ENCODE measurements at regions not wholly inside any gene's neighbourhood (a gene's known extent, or its start where the extent isn't known, plus 50 kb on each side); places are given as distances from the start of the nearest gene placed in this dataset.
A peak's percentile ranks its signal among the peaks of the same experiment; 100 is the strongest.

DNA sequence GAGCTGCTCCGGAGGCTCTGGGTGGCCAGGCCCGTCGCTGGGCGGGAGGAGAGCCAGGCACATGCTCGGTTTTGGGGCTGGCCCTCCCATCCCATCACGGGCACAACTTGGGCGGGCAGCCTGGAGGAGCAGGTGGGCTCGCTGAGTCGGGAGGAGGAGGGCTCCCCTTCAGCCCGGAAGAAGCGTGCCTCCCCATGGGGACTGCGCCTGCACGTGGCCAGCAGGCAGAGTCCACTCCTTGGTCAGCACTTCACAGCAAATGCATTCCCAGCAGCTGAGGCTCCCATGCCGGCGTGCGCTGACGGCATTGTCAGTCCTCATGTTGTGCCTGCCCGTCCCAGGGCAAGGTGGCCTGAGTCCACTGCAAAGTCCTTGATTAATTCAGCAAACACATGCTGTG lies 1281.7 kb downstream of the BRD1 start:
- H3K27ac ChIP-seq, result no peak overlapping the region
- TF ChIP-seq, protein P1, sequence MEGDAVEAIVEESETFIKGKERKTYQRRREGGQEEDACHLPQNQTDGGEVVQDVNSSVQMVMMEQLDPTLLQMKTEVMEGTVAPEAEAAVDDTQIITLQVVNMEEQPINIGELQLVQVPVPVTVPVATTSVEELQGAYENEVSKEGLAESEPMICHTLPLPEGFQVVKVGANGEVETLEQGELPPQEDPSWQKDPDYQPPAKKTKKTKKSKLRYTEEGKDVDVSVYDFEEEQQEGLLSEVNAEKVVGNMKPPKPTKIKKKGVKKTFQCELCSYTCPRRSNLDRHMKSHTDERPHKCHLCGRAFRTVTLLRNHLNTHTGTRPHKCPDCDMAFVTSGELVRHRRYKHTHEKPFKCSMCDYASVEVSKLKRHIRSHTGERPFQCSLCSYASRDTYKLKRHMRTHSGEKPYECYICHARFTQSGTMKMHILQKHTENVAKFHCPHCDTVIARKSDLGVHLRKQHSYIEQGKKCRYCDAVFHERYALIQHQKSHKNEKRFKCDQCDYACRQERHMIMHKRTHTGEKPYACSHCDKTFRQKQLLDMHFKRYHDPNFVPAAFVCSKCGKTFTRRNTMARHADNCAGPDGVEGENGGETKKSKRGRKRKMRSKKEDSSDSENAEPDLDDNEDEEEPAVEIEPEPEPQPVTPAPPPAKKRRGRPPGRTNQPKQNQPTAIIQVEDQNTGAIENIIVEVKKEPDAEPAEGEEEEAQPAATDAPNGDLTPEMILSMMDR (conservative IDR thresholded peaks at IDR 0.05), result no peak

DNA sequence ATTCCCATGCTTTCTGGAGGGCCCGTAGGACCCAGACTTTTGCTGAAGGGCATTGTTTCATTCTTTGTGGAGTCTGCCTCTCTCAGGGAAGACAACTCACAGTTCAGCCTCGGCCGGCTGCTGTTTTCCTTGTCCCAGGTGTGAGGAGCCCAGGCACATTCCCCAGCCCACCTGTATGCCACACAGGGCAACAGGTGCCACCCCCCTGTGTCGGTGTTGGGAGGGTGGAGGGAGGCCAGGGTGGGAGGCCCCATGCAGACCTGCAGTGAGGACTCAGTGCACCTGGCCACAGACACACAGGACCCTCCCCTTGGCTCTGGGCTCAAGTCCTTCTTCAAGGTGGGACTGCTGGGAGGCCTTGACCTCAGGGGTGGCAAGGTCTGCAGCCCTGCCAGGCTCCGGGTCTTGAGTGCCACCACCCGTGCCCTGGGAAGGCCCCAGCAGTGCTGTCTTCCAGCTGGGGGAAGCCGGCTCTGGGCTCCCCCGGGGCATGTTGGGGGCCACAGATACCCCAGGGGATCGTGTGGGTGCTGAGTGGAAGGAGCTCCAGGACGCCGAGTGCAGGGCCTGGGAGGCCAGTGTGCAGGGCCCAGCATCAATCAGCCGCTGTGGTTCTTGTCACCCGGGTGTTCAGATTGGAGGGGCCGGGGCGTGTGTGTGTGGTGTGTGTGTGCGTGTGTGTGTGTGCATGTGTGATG lies 1286.1 kb downstream of the BRD1 start:
- no peak overlapping the region for H3K27ac ChIP-seq
- TF ChIP-seq, protein P1 (conservative IDR thresholded peaks at IDR 0.05), result no peak

DNA sequence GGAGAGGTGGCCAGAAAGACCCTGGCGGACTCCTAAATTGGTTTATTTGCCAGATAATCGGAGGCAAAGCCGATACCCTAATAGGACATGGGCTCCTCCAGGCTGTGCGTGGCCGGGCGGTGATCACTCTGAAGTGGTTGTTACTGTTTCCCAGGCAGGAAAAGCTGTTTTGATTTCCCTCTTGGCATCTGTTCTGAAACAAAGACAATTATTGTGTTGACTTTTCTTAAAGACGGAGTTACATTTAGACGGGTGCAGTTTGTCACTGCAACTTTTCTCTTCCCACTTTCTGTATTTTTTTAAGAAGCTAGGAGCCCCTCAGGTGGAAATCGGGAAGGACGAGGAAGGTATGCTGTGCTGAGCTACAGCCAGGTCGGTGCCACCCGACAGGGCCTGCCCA lies 1288.4 kb downstream of the BRD1 start:
- TF ChIP-seq, protein P1 (conservative IDR thresholded peaks at IDR 0.05), result no peak
- peak overlapping the region; percentile 27; the same call in 1 of the 2 replicates for H3K27ac ChIP-seq

DNA sequence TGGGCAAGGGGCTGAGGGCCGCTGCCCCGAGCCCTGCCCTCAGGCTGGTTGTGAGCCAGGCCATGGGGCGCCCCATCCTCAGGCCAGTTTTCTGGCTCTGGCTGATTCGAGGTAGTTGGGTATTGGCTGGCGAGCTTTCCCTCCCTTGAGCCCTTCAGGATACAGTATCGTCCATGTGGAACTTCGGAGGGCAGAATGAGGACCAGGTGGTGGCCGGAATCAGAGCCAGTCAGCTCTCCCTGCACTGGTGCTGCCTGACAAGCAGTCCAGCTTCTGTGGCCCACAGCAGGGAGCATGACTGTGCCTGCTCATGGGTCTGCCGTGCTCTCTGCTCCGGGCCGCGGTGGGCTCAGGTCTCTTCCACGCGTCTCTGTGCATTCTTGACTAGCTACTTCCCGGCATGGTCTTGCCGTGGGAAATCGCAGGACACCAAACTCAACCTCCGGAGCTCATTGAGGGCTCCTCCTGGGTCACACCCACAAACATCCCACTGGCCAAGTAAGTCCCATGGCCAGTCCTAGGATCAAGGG lies 1289.3 kb downstream of the BRD1 start:
- no peak overlapping the region for H3K27ac ChIP-seq
- TF ChIP-seq, protein P1 (conservative IDR thresholded peaks at IDR 0.05), result no peak

DNA sequence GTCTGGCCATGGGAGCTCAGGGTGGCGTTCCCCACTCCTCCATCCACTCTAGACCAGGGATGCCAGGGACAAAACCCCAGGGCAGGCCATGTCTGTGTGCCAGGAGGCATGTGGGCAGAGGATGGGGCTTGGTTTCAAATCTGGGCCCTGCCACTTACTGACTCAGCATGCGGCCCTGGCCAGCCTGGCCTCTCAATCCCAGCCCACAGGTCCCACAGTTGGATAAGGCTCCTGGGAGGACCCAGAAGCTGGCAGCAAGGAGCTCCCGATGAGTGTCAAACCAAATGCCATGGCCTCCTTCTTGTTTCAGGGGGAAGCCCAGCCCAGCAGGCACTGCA lies 1290.4 kb downstream of the BRD1 start:
- peak overlapping the region; percentile 52 for H3K27ac ChIP-seq
- TF ChIP-seq, protein P1 (conservative IDR thresholded peaks at IDR 0.05), result no peak

DNA sequence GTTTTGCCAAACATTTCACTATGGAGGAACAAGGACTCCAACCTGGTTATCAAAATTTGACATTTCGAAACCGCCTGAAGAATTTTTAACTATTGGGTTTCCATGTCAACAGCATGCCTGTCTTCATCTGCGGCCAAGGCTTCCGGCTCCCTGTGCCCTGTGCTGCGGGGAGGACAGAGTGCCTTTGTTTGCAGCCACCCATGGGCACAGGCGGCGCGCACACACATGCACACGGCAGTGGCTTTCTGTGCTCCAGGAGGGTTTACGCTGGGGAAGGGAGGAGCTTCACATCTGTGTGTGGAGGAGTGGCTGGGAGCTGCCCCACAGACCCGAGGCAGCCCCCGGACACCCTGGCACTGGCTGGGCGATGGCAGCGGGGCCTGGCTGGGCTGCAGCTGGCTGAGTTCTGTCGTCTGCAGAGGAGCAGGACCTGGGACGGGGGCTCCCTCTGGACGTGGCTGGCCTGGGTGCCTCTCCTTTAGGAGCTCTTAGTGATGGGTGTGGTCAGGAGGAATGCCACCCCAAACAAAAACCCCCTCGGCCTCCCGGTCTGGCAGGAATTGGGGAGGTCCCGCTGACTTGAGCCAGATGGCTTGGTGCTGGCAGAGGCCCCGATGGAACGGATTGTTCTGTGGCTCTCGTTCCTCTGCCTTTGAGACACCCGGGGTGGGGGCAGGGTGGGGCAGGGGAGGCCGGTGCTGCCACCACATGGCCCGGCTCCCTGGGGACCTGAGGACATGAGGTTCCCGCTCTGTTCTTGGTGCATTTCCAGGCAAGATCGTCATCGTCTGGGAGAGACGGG lies 1290.9 kb downstream of the BRD1 start:
- H3K27ac ChIP-seq, result peak overlapping the region; percentile 52
- TF ChIP-seq, protein P1 (conservative IDR thresholded peaks at IDR 0.05), result no peak

DNA sequence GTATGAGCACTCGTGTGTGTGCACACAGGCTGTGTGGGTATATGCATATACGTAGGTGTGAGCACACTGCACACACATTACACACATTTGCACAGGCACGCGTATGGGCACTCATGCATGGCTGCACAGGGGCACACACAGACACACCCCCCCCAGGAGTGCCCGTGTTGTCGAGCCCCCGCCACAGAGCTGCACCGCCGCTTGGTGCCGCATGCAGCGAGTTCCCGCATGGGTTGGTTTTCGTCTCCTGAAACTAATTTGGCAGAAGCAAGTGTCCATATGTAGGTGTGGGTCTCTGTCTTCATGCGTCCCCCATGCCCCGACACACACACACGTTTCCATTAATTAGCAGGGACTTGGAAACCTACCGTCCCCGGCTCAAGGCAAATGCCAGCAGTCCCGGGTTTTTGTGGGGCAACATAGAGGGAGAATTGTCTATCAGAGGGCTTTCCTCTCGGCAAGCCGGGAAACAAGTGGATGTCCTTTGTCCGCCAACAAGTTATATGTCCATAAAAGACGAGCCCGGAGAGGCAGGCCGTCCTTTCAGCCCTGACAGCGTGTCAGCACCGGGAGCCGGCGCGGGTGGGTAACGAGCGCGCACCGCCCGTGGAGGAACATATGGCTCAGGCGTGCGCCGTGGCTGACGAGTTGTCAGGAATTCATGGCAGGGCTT lies 1291.7 kb downstream of the BRD1 start:
- TF ChIP-seq, protein P1 (conservative IDR thresholded peaks at IDR 0.05), result no peak
- H3K27ac ChIP-seq, result peak overlapping the region; percentile 52

Measured in VCaP (cell line).